Upper lobe of right lung (tissue), 1 donor: ENCODE measurements at regions not wholly inside any gene's neighbourhood (a gene's known extent, or its start where the extent isn't known, plus 50 kb on each side); places are given as distances from the start of the nearest gene placed in this dataset.

ENCODE experiments used
- ATAC-seq: fragments of 200-7000 bp; cut with Tn5 transposase; one replicate; pipeline ENCODE4 v1.9.1; 2020; ENCODE audit warnings: mild to moderate bottlenecking, moderate library complexity
- DNase-seq: peaks from one replicate; pipeline ENCODE4 v3.0.0-alpha.2; 2020
- H3K27ac ChIP-seq: fragments of 200-600 bp; one replicate; pipeline ENCODE4 v1.8.0; 2022
- H3K27me3 ChIP-seq: fragments of 200-600 bp; one replicate; pipeline ENCODE4 v1.8.0; 2022; ENCODE audit warnings: mild to moderate bottlenecking
- H3K36me3 ChIP-seq: fragments of 200-600 bp; one replicate; pipeline ENCODE4 v1.8.0; 2022
- H3K4me1 ChIP-seq: fragments of 200-600 bp; one replicate; pipeline ENCODE4 v1.8.0; 2022
- H3K4me3 ChIP-seq: fragments of 200-600 bp; one replicate; pipeline ENCODE4 v1.8.0; 2022; ENCODE audit warnings: mild to moderate bottlenecking
- H3K9me3 ChIP-seq: fragments of 200-600 bp; one replicate; pipeline ENCODE4 v1.8.0; 2022
- intact Hi-C: fragments of 100-400 bp; cut with DNase I; formaldehyde crosslinking; loops from one replicate; pipeline ENCODE4 v1.11.0; 2022
- TF ChIP-seq, protein P1 (sequence below): fragments of 200-600 bp; IDR thresholded peaks from one replicate; pipeline ENCODE4 v1.8.0; 2022; ENCODE audit warnings: antibody characterized with exemption
- donor health status: DM: no; HTN: yes; CAD: no; lungs with severe emphysema.

DNA sequence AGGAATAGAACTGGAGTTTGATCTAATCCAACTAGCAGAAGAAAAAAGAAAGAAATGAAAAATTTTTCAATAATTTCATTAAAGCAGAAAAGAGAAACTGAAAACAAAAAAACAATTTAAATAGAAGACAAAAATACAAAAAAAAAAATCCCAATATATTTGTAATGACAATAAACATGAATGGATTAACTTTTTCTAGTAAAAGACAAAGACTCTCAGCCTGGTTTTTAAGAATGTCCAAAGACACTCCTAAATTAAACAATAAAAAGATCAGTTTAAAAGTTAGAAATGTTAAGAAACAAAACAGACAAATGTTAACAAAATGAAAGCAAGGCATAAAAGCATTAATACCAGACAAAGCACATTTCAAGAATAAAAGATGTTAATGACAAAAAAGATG, 50.3 kb upstream of the ME3 start:
- no peak for ATAC-seq
- intact Hi-C loops = no loop called here

More for the DNA sequence above, 50.3 kb upstream of the ME3 start:
- H3K27me3 ChIP-seq = no peaks in the 10 kb centered on the region
- TF ChIP-seq, protein P1, sequence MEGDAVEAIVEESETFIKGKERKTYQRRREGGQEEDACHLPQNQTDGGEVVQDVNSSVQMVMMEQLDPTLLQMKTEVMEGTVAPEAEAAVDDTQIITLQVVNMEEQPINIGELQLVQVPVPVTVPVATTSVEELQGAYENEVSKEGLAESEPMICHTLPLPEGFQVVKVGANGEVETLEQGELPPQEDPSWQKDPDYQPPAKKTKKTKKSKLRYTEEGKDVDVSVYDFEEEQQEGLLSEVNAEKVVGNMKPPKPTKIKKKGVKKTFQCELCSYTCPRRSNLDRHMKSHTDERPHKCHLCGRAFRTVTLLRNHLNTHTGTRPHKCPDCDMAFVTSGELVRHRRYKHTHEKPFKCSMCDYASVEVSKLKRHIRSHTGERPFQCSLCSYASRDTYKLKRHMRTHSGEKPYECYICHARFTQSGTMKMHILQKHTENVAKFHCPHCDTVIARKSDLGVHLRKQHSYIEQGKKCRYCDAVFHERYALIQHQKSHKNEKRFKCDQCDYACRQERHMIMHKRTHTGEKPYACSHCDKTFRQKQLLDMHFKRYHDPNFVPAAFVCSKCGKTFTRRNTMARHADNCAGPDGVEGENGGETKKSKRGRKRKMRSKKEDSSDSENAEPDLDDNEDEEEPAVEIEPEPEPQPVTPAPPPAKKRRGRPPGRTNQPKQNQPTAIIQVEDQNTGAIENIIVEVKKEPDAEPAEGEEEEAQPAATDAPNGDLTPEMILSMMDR = no peak
- no peaks in the 10 kb centered on the region for H3K4me1 ChIP-seq
- DNase-seq = no peak
- no peaks in the 10 kb centered on the region for H3K9me3 ChIP-seq
- no peak overlapping the region for H3K4me3 ChIP-seq
- no peaks in the 10 kb centered on the region for H3K36me3 ChIP-seq
- H3K27ac ChIP-seq = no peak overlapping the region
